ENCODE measurements at regions not wholly inside any gene's neighbourhood (a gene's known extent, or its start where the extent isn't known, plus 50 kb on each side); places are given as distances from the start of the nearest gene placed in this dataset.

GRCh38 chr16:76059186-76059585 is 218.0 kb upstream of the CNTNAP4 start:
- no peak overlapping the region for H3K27ac ChIP-seq
- H3K27me3 ChIP-seq, result no peaks in the 10 kb centered on the region
- no peaks in the 10 kb centered on the region for H3K4me1 ChIP-seq
- WGBS (ENCODE audit: insufficient coverage, low coverage, low lambda C conversion rate, missing lambda C conversion rate), result 56% methylated on average over 3 of the region's 3 CpGs
- intact Hi-C loops (cut with DNase I), result no loop called here
- no peaks in the 10 kb centered on the region for H3K36me3 ChIP-seq
- no peak overlapping the region for H3K4me3 ChIP-seq
- DNase-seq (no peak), ATAC-seq (no peak)
- TF ChIP-seq POLR2A (IDR thresholded peaks at IDR 0.05), result no peak
- TF ChIP-seq CTCF (IDR thresholded peaks at IDR 0.05), result no peak
- no peaks in the 10 kb centered on the region for H3K9me3 ChIP-seq

- Histone ChIP-seq H3K4me1 (no peaks in the 10 kb centered on the region), H3K4me3 (no peak overlapping the region), H3K36me3 (no peaks in the 10 kb centered on the region), H3K27me3 (no peaks in the 10 kb centered on the region), H3K27ac (no peak overlapping the region), H3K9me3 (no peaks in the 10 kb centered on the region)
- WGBS (ENCODE audit: insufficient coverage, low coverage, low lambda C conversion rate, missing lambda C conversion rate), result 37% methylated on average over 2 of the region's 2 CpGs
- ATAC-seq (no peak), DNase-seq (no peak)
- intact Hi-C loops (cut with DNase I), result no loop called here
- TF ChIP-seq CTCF (IDR thresholded peaks at IDR 0.05) (no peak), POLR2A (IDR thresholded peaks at IDR 0.05) (no peak)
Measured at GRCh38 chr16:76059701-76060100, 217.5 kb upstream of the CNTNAP4 start.

GRCh38 chr16:76071690-76072089 is 205.5 kb upstream of the CNTNAP4 start:
- H3K36me3 ChIP-seq, result no peaks in the 10 kb centered on the region
- no peaks in the 10 kb centered on the region for H3K27me3 ChIP-seq
- WGBS (ENCODE audit: insufficient coverage, low coverage, low lambda C conversion rate, missing lambda C conversion rate), result 37% methylated on average over 2 of the region's 2 CpGs
- H3K4me3 ChIP-seq, result no peak overlapping the region
- intact Hi-C loops (cut with DNase I), result no loop called here
- no peak for TF ChIP-seq POLR2A (IDR thresholded peaks at IDR 0.05)
- TF ChIP-seq CTCF (IDR thresholded peaks at IDR 0.05), result no peak
- ATAC-seq, result no peak
- H3K9me3 ChIP-seq, result no peaks in the 10 kb centered on the region
- H3K4me1 ChIP-seq, result no peaks in the 10 kb centered on the region
- DNase-seq, result no peak
- H3K27ac ChIP-seq, result no peak overlapping the region

- no peak for DNase-seq
- no peaks in the 10 kb centered on the region for H3K4me1 ChIP-seq
- H3K9me3 ChIP-seq, result no peaks in the 10 kb centered on the region
- H3K27ac ChIP-seq, result no peak overlapping the region
- no peak for ATAC-seq
- H3K4me3 ChIP-seq, result no peak overlapping the region
- intact Hi-C loops (cut with DNase I), result no loop called here
- H3K27me3 ChIP-seq, result no peaks in the 10 kb centered on the region
- TF ChIP-seq POLR2A (IDR thresholded peaks at IDR 0.05), result no peak
- TF ChIP-seq CTCF (IDR thresholded peaks at IDR 0.05), result no peak
- H3K36me3 ChIP-seq, result no peaks in the 10 kb centered on the region
- WGBS (ENCODE audit: insufficient coverage, low coverage, low lambda C conversion rate, missing lambda C conversion rate), result 24% methylated on average over 6 of the region's 6 CpGs
Measured at GRCh38 chr16:76081967-76082366, 195.2 kb upstream of the CNTNAP4 start.

GRCh38 chr16:76106647-76107046 is 170.6 kb upstream of the CNTNAP4 start:
- Histone ChIP-seq H3K4me1 (no peaks in the 10 kb centered on the region), H3K27me3 (no peaks in the 10 kb centered on the region), H3K36me3 (no peaks in the 10 kb centered on the region), H3K27ac (no peak overlapping the region), H3K4me3 (no peak overlapping the region), H3K9me3 (no peaks in the 10 kb centered on the region)
- ATAC-seq (no peak), DNase-seq (no peak)
- intact Hi-C loops (cut with DNase I), result no loop called here
- 57% methylated on average over 6 of the region's 6 CpGs for WGBS (ENCODE audit: insufficient coverage, low coverage, low lambda C conversion rate, missing lambda C conversion rate)
- no peak for TF ChIP-seq CTCF (IDR thresholded peaks at IDR 0.05)
- no peak for TF ChIP-seq POLR2A (IDR thresholded peaks at IDR 0.05)
